ENCODE measurements at regions not wholly inside any gene's neighbourhood (a gene's known extent, or its start where the extent isn't known, plus 50 kb on each side); places are given as distances from the start of the nearest gene placed in this dataset.

DNA sequence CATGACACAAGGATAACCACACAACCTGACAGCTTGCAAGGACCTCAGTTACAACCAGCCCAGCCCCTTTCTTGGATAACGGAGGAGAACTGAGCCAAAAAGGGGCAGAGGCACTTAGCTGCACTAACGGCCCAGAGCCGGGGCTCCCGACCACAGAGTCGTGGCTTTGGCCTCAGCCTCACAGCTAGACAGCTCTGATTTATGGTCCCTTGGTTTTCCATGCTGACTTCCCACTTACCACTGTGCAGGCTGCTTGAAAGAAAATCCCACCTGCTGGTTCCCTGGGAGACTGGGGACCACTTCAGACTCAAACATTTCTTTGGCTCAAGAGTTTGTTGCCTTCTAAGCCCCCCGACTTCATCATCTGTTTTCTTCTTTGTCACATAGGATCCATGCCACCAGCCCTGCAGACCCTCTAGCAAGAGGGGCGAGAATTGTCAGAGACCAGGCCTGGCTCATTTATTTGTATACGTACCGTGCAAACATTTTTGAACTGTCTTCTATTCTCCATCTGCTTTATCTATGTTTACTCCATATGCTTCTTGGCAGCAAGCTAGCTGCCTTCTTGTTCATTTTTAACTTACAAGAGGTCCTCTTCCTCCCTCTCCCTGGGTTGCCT, 352.6 kb upstream of the MYT1L start (continued):
- TF ChIP-seq, protein P1, sequence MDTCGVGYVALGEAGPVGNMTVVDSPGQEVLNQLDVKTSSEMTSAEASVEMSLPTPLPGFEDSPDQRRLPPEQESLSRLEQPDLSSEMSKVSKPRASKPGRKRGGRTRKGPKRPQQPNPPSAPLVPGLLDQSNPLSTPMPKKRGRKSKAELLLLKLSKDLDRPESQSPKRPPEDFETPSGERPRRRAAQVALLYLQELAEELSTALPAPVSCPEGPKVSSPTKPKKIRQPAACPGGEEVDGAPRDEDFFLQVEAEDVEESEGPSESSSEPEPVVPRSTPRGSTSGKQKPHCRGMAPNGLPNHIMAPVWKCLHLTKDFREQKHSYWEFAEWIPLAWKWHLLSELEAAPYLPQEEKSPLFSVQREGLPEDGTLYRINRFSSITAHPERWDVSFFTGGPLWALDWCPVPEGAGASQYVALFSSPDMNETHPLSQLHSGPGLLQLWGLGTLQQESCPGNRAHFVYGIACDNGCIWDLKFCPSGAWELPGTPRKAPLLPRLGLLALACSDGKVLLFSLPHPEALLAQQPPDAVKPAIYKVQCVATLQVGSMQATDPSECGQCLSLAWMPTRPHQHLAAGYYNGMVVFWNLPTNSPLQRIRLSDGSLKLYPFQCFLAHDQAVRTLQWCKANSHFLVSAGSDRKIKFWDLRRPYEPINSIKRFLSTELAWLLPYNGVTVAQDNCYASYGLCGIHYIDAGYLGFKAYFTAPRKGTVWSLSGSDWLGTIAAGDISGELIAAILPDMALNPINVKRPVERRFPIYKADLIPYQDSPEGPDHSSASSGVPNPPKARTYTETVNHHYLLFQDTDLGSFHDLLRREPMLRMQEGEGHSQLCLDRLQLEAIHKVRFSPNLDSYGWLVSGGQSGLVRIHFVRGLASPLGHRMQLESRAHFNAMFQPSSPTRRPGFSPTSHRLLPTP (IDR thresholded peaks at IDR 0.05; ENCODE audit: borderline replicate concordance, extremely low read depth, insufficient read length): no peak

DNA sequence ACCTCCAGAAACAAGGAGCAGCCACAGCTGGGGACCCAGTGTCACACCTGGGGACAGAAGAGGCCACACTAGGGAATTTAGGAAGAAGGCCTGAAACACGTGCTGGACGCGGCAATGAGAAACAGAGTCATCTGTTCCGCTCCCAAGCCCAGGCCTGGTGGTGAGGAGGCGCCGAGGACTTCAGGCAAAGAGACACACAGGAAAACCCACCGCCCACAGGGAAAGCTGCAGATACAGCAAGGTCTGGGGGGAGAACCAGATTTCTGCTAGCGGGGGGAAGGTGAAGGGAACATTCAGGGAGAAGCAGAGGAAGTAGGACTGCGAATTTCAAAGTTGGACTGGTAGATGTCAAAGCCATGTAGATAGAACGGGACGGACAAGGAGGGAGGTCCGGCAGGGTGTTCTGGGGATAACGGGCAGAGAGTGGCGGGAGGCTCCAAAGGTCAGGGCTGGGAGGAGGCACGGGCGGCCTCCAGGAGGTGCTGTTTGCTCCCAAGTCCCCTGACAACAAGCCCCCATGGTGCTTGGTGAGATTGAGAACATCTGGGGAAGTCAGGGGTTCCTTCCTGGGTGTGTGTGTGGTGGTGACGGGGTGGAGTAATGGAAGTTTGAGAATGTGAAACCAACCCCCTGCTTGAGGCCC, 351.7 kb upstream of the MYT1L start:
- Histone ChIP-seq H3K36me3 (ENCODE audit: control insufficient read depth, insufficient read depth, low read length) (no peaks in the 10 kb centered on the region), H3K79me2 (ENCODE audit: control insufficient read depth, insufficient read depth, low read length) (no peaks in the 10 kb centered on the region), H2AFZ (ENCODE audit: low read depth, low read length) (no peak overlapping the region), H3K4me2 (ENCODE audit: insufficient read depth, low read length) (no peak overlapping the region), H4K20me1 (replicated peaks; ENCODE audit: control insufficient read depth, insufficient read depth, low read length) (no peaks in the 10 kb centered on the region), H3K4me3 (no peak overlapping the region), H3K9ac (ENCODE audit: insufficient read depth in 1 of 2, low read depth in 2 of 2, low read length in 2 of 2) (no peak overlapping the region), H3K9me1 (ENCODE audit: control insufficient read depth, insufficient read depth, low read length) (no peaks in the 10 kb centered on the region), H3K27me3 (ENCODE audit: control insufficient read depth in 2 of 2, insufficient read depth in 2 of 2, low read length in 2 of 2) (peaks cover 20 to 39% of the 10 kb centered on the region in 2 experiments; a peak in 4 of 5 replicates), H3K4me1 (replicated peaks in 1 of 2; ENCODE audit: control insufficient read depth in 2 of 2, insufficient read depth in 2 of 2, low read length in 2 of 2) (no peaks in the 10 kb centered on the region), H3K9me3 (replicated peaks; ENCODE audit: control insufficient read depth, insufficient read depth, low read depth, low read length) (no peaks in the 10 kb centered on the region), H3K27ac (ENCODE audit: extremely low read depth, low read depth, low read length) (no peak overlapping the region)
- DNase-seq (ENCODE audit: extremely low read depth in 1 of 4, low spot score in 3 of 4): no peak
- BruUV-seq (replicated peaks): no TSS peak
- FAIRE-seq: no peak
- intact Hi-C loops (cut with micrococcal nuclease): no loop called here
- ChIA-PET POLR2A (interaction anchor here (0.6 to 0.7 kb wide), 2 partner anchors 88 to 793 kb away, joined by 3 to 4 read pairs; no protein-coding TSS in a partner anchor), CTCF (ENCODE audit: low intra/inter-chr PET ratio) (no interaction called here)
- TF ChIP-seq, protein P2, sequence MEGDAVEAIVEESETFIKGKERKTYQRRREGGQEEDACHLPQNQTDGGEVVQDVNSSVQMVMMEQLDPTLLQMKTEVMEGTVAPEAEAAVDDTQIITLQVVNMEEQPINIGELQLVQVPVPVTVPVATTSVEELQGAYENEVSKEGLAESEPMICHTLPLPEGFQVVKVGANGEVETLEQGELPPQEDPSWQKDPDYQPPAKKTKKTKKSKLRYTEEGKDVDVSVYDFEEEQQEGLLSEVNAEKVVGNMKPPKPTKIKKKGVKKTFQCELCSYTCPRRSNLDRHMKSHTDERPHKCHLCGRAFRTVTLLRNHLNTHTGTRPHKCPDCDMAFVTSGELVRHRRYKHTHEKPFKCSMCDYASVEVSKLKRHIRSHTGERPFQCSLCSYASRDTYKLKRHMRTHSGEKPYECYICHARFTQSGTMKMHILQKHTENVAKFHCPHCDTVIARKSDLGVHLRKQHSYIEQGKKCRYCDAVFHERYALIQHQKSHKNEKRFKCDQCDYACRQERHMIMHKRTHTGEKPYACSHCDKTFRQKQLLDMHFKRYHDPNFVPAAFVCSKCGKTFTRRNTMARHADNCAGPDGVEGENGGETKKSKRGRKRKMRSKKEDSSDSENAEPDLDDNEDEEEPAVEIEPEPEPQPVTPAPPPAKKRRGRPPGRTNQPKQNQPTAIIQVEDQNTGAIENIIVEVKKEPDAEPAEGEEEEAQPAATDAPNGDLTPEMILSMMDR (IDR thresholded peaks at IDR 0.05 in 2 of 3, conservative IDR thresholded peaks at IDR 0.05 in 1 of 3; ENCODE audit: insufficient read depth in 2 of 3, low read depth in 1 of 3, low read length in 3 of 3): 0 out of 6 replicates have a peak, but pooled peaks have one; percentile 20 to 27 (median 23)
- TF ChIP-seq, protein P3, sequence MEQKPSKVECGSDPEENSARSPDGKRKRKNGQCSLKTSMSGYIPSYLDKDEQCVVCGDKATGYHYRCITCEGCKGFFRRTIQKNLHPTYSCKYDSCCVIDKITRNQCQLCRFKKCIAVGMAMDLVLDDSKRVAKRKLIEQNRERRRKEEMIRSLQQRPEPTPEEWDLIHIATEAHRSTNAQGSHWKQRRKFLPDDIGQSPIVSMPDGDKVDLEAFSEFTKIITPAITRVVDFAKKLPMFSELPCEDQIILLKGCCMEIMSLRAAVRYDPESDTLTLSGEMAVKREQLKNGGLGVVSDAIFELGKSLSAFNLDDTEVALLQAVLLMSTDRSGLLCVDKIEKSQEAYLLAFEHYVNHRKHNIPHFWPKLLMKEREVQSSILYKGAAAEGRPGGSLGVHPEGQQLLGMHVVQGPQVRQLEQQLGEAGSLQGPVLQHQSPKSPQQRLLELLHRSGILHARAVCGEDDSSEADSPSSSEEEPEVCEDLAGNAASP (IDR thresholded peaks at IDR 0.05): no peak
- in situ Hi-C loops (cut with MboI): no loop called here
- peak; percentile 78 for ATAC-seq
- 0% methylated on average over 17 of the region's 17 CpGs for WGBS (ENCODE audit: insufficient coverage, low coverage, missing lambda C conversion rate)

Measured in K562 (cell line).